ENCODE measurements at regions not wholly inside any gene's neighbourhood (a gene's known extent, or its start where the extent isn't known, plus 50 kb on each side); places are given as distances from the start of the nearest gene placed in this dataset.

GRCh38 chr4:123545667-123546572, 149.3 kb downstream of the SPRY1 start:
- DNase-seq: no peak

- no peak for DNase-seq
Measured at GRCh38 chr4:123546573-123547060, 150.0 kb downstream of the SPRY1 start.

- DNase-seq: no peak
Measured at GRCh38 chr4:123547216-123548165, 150.9 kb downstream of the SPRY1 start.

GRCh38 chr4:123553279-123553678, 156.7 kb downstream of the SPRY1 start:
- no peak for DNase-seq

GRCh38 chr4:123553733-123554637, 157.4 kb downstream of the SPRY1 start:
- DNase-seq: no peak

GRCh38 chr4:123554801-123555232, 158.2 kb downstream of the SPRY1 start:
- no peak for DNase-seq

GRCh38 chr4:123555233-123555806, 158.7 kb downstream of the SPRY1 start:
- DNase-seq: peak; percentile 85

GRCh38 chr4:123555807-123556273, 159.2 kb downstream of the SPRY1 start:
- DNase-seq: no peak

- DNase-seq: no peak
Measured at GRCh38 chr4:123556526-123556925, 159.9 kb downstream of the SPRY1 start.

GRCh38 chr4:123557857-123558536, 161.4 kb downstream of the SPRY1 start:
- no peak for DNase-seq

- DNase-seq: no peak
Measured at GRCh38 chr4:123558865-123559264, 162.3 kb downstream of the SPRY1 start.

- no peak for DNase-seq
Measured at GRCh38 chr4:123559955-123560871, 163.6 kb downstream of the SPRY1 start.

GRCh38 chr4:123561525-123561924, 164.9 kb downstream of the SPRY1 start:
- no peak for DNase-seq

GRCh38 chr4:123562994-123563750, 166.6 kb downstream of the SPRY1 start:
- no peak for DNase-seq

GRCh38 chr4:123564758-123565346, 168.3 kb downstream of the SPRY1 start:
- no peak for DNase-seq

- no peak for DNase-seq
Measured at GRCh38 chr4:123568936-123569335, 172.3 kb downstream of the SPRY1 start.

GRCh38 chr4:123569541-123569940, 172.9 kb downstream of the SPRY1 start:
- DNase-seq: no peak

GRCh38 chr4:123573866-123574508, 177.4 kb downstream of the SPRY1 start:
- no peak for DNase-seq

Data from right forelimb (tissue), 1 donor.